ENCODE measurements at regions not wholly inside any gene's neighbourhood (a gene's known extent, or its start where the extent isn't known, plus 50 kb on each side); places are given as distances from the start of the nearest gene placed in this dataset.

- DNase-seq, result no peak
These were observed 56.3 kb upstream of the GRK3 start for GRCh38 chr22:25508161-25508560.

GRCh38 chr22:25508761-25509321, 55.6 kb upstream of the GRK3 start:
- no peaks in the 10 kb centered on the region for H3K9me3 ChIP-seq (ENCODE audit: severe bottlenecking)
- no peak for TF ChIP-seq CTCF (IDR thresholded peaks at IDR 0.05; ENCODE audit: low read depth, low read length)
- no peak for DNase-seq
- no peak overlapping the region for H3K27ac ChIP-seq
- H3K4me3 ChIP-seq (ENCODE audit: low read depth, low read length), result no peak overlapping the region
- peaks cover 36% of the 10 kb centered on the region for H3K36me3 ChIP-seq
- no peaks in the 10 kb centered on the region for H3K27me3 ChIP-seq (ENCODE audit: insufficient read depth, low read depth, severe bottlenecking)

More at GRCh38 chr22:25508161-25508560, 56.3 kb upstream of the GRK3 start:
- Histone ChIP-seq H3K4me3 (ENCODE audit: low read depth, low read length) (no peak overlapping the region), H3K27ac (no peak overlapping the region), H3K9me3 (ENCODE audit: severe bottlenecking) (no peaks in the 10 kb centered on the region), H3K27me3 (ENCODE audit: insufficient read depth, low read depth, severe bottlenecking) (no peaks in the 10 kb centered on the region), H3K36me3 (peaks cover 33% of the 10 kb centered on the region)
- TF ChIP-seq CTCF (IDR thresholded peaks at IDR 0.05; ENCODE audit: low read depth, low read length), result no peak

GRCh38 chr22:25509374-25509791, 55.1 kb upstream of the GRK3 start:
- no peak overlapping the region for H3K27ac ChIP-seq
- no peaks in the 10 kb centered on the region for H3K9me3 ChIP-seq (ENCODE audit: severe bottlenecking)
- no peak overlapping the region for H3K4me3 ChIP-seq (ENCODE audit: low read depth, low read length)
- H3K27me3 ChIP-seq (ENCODE audit: insufficient read depth, low read depth, severe bottlenecking), result no peaks in the 10 kb centered on the region
- H3K36me3 ChIP-seq, result peaks cover 36% of the 10 kb centered on the region
- no peak for TF ChIP-seq CTCF (IDR thresholded peaks at IDR 0.05; ENCODE audit: low read depth, low read length)
- no peak for DNase-seq

- no peak for DNase-seq
- Histone ChIP-seq H3K36me3 (peaks cover 36% of the 10 kb centered on the region), H3K4me3 (ENCODE audit: low read depth, low read length) (no peak overlapping the region), H3K27me3 (ENCODE audit: insufficient read depth, low read depth, severe bottlenecking) (no peaks in the 10 kb centered on the region), H3K27ac (no peak overlapping the region), H3K9me3 (ENCODE audit: severe bottlenecking) (no peaks in the 10 kb centered on the region)
- TF ChIP-seq CTCF (IDR thresholded peaks at IDR 0.05; ENCODE audit: low read depth, low read length), result no peak
These were observed 53.6 kb upstream of the GRK3 start for GRCh38 chr22:25510876-25511275.

GRCh38 chr22:25511725-25512124, 52.8 kb upstream of the GRK3 start:
- TF ChIP-seq CTCF (IDR thresholded peaks at IDR 0.05; ENCODE audit: low read depth, low read length), result no peak
- no peak overlapping the region for H3K27ac ChIP-seq
- no peak overlapping the region for H3K4me3 ChIP-seq (ENCODE audit: low read depth, low read length)
- no peaks in the 10 kb centered on the region for H3K27me3 ChIP-seq (ENCODE audit: insufficient read depth, low read depth, severe bottlenecking)
- no peaks in the 10 kb centered on the region for H3K9me3 ChIP-seq (ENCODE audit: severe bottlenecking)
- H3K36me3 ChIP-seq, result peaks cover 36% of the 10 kb centered on the region
- no peak for DNase-seq
